ENCODE measurements at regions not wholly inside any gene's neighbourhood (a gene's known extent, or its start where the extent isn't known, plus 50 kb on each side); places are given as distances from the start of the nearest gene placed in this dataset.

GRCh38 chr7:142334236-142334635 lies 76.4 kb upstream of the PRSS58 start:
- TF ChIP-seq POLR2A (IDR thresholded peaks at IDR 0.05) (no peak), CTCF (IDR thresholded peaks at IDR 0.05) (no peak)
